ENCODE measurements at regions not wholly inside any gene's neighbourhood (a gene's known extent, or its start where the extent isn't known, plus 50 kb on each side); places are given as distances from the start of the nearest gene placed in this dataset.
"Not testable (repeated sequence)": the region's sequence is repeated elsewhere in the genome, so short reads cannot be mapped to it uniquely, and the experiment has no call there.

- TF ChIP-seq CTCF, EP300 (IDR thresholded peaks at IDR 0.05): not testable (repeated sequence)
Measured at GRCh38 chr13:50294425-50294824, 279.2 kb downstream of the KCNRG start.

Data from ovary (tissue), 3 donors.